Right renal cortex interstitium (tissue), 3 donors: ENCODE measurements at regions not wholly inside any gene's neighbourhood (a gene's known extent, or its start where the extent isn't known, plus 50 kb on each side); places are given as distances from the start of the nearest gene placed in this dataset.
"Not testable (repeated sequence)": the region's sequence is repeated elsewhere in the genome, so short reads cannot be mapped to it uniquely, and the experiment has no call there.

Experiments used
- DNase-seq, 3 donors: peaks; one replicate each; pipeline ENCODE4 v3.0.0-alpha.2; 2013; ENCODE audit warnings: low read depth in 3 of 3, low spot score in 2 of 3

GRCh38 chr2:147439986-147440385 lies 404.8 kb upstream of the ACVR2A start:
- no peak for DNase-seq

- DNase-seq = no peak
Observed at GRCh38 chr2:147438882-147439281, 405.9 kb upstream of the ACVR2A start.

- DNase-seq = no peak
Observed at GRCh38 chr2:147433822-147434221, 411.0 kb upstream of the ACVR2A start.

- DNase-seq = no peak
Observed at GRCh38 chr2:147430408-147430807, 414.4 kb upstream of the ACVR2A start.

- DNase-seq = no peak
Observed at GRCh38 chr2:147428120-147428747, 416.6 kb upstream of the ACVR2A start.

- DNase-seq = no peak
Observed at GRCh38 chr2:147425437-147426029, 419.3 kb upstream of the ACVR2A start.

GRCh38 chr2:147424766-147425165 lies 420.1 kb upstream of the ACVR2A start:
- DNase-seq = no peak

- no peak for DNase-seq
Observed at GRCh38 chr2:147420947-147421675, 423.7 kb upstream of the ACVR2A start.

- no peak for DNase-seq
Observed at GRCh38 chr2:147420517-147420916, 424.3 kb upstream of the ACVR2A start.

- no peak for DNase-seq
Observed at GRCh38 chr2:147416099-147416498, 428.7 kb upstream of the ACVR2A start.

GRCh38 chr2:147414656-147415055 lies 430.2 kb upstream of the ACVR2A start:
- not testable (repeated sequence) for DNase-seq

- DNase-seq = no peak
Observed at GRCh38 chr2:147408357-147408756, 436.5 kb upstream of the ACVR2A start.

- DNase-seq = no peak
Observed at GRCh38 chr2:147405651-147406050, 439.2 kb upstream of the ACVR2A start.

GRCh38 chr2:147398996-147399395 lies 445.8 kb upstream of the ACVR2A start:
- no peak for DNase-seq

GRCh38 chr2:147398301-147398700 lies 446.5 kb upstream of the ACVR2A start:
- no peak for DNase-seq

- DNase-seq = no peak
Observed at GRCh38 chr2:147396890-147397289, 447.9 kb upstream of the ACVR2A start.

- no peak for DNase-seq
Observed at GRCh38 chr2:147394179-147394790, 450.5 kb upstream of the ACVR2A start.

GRCh38 chr2:147392180-147392579 lies 452.6 kb upstream of the ACVR2A start:
- DNase-seq = no peak

- DNase-seq = no peak
Observed at GRCh38 chr2:147390475-147390874, 454.4 kb upstream of the ACVR2A start.

- no peak for DNase-seq
Observed at GRCh38 chr2:147389218-147389617, 455.6 kb upstream of the ACVR2A start.

GRCh38 chr2:147388217-147388616 lies 456.6 kb upstream of the ACVR2A start:
- DNase-seq = no peak

- no peak for DNase-seq
Observed at GRCh38 chr2:147386284-147386683, 458.5 kb upstream of the ACVR2A start.
